ENCODE measurements at regions not wholly inside any gene's neighbourhood (a gene's known extent, or its start where the extent isn't known, plus 50 kb on each side); places are given as distances from the start of the nearest gene placed in this dataset.

DNA sequence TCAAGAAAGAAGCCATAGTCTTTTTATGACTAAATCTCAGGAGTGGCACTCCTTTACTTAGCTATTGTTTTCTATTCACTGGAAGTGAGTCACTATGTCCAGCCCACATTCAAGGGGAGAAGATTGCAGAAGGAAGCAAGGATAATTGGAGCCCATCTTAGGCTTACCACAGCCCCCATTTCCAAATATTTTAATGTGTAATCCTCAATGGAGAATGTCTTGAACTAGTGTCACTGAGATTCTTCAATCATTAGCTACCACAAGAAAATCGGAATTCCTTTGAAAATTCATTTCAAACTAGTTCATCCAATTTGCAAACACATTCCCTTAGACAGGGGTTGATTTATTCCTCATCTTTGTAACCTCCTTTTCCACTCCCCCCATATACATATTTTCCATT, 84.7 kb downstream of the DLEU7 start:
- no peak overlapping the region for H2AK5ac ChIP-seq (ENCODE audit: low read length)
- no peaks in the 10 kb centered on the region for H3K79me2 ChIP-seq (ENCODE audit: control insufficient read depth, insufficient read depth, low read length)
- H3K56ac ChIP-seq (ENCODE audit: low read length) = no peak overlapping the region
- no CpG with 5 or more reads among the region's 1 CpG for WGBS (ENCODE audit: extremely low coverage, insufficient coverage, low lambda C conversion rate)
- no peaks in the 10 kb centered on the region for H3K36me3 ChIP-seq (ENCODE audit: control insufficient read depth, insufficient read depth, low read length)
- H3K9ac ChIP-seq (ENCODE audit: low read length) = no peak overlapping the region
- H2BK5ac ChIP-seq (ENCODE audit: low read length) = no peak overlapping the region
- H3K4ac ChIP-seq (ENCODE audit: low read depth, low read length) = no peak overlapping the region
- no peak overlapping the region for H3K27ac ChIP-seq (ENCODE audit: low read depth, low read length)
- H2BK120ac ChIP-seq (ENCODE audit: low read depth, low read length) = no peak overlapping the region
- DNase-seq = no peak
- H4K5ac ChIP-seq (ENCODE audit: low read length) = no peak overlapping the region
- H3K4me1 ChIP-seq (ENCODE audit: control insufficient read depth, low read depth, low read length) = no peaks in the 10 kb centered on the region
- H3K4me3 ChIP-seq (ENCODE audit: low read length) = no peak overlapping the region
- no peaks in the 10 kb centered on the region for H3K79me1 ChIP-seq (ENCODE audit: low read length)
- no peak overlapping the region for H3K23ac ChIP-seq (ENCODE audit: low read length)
- no peak overlapping the region for H3K18ac ChIP-seq (ENCODE audit: low read length)
- H4K8ac ChIP-seq (ENCODE audit: low read depth, low read length) = no peak overlapping the region
- H3K4me2 ChIP-seq (ENCODE audit: low read length) = no peak overlapping the region
- H3K27me3 ChIP-seq (ENCODE audit: insufficient read depth, low read length, poor library complexity) = peaks cover 3% of the 10 kb centered on the region
- no peak overlapping the region for H2BK15ac ChIP-seq (replicated peaks; ENCODE audit: low read depth)

DNA sequence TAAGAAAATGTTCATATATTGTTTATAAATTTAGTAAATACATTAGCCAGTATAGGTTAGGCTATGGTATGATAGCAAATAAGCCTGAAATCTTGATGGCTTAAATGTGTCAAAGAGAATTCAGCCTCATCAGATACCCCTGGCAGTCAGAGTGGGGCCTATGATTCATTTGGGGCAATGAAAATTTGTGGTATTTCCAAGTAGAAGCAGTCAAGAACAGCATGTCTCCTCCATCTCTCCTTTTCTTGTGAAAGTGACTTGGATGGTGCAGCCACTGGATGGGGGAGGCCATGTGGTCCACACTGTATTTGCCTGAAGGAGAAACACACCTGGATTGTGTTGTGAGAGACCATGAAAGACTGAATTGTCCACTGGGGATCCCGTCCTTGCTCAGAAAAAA, 82.7 kb downstream of the DLEU7 start:
- H2BK15ac ChIP-seq (replicated peaks; ENCODE audit: low read depth) = no peak overlapping the region
- H3K18ac ChIP-seq (ENCODE audit: low read length) = no peak overlapping the region
- H2AK5ac ChIP-seq (ENCODE audit: low read length) = no peak overlapping the region
- peaks cover 3% of the 10 kb centered on the region for H3K27me3 ChIP-seq (ENCODE audit: insufficient read depth, low read length, poor library complexity)
- H3K9ac ChIP-seq (ENCODE audit: low read length) = no peak overlapping the region
- H3K36me3 ChIP-seq (ENCODE audit: control insufficient read depth, insufficient read depth, low read length) = no peaks in the 10 kb centered on the region
- no peak overlapping the region for H3K56ac ChIP-seq (ENCODE audit: low read length)
- no peak overlapping the region for H4K8ac ChIP-seq (ENCODE audit: low read depth, low read length)
- no peak for DNase-seq
- no peaks in the 10 kb centered on the region for H3K79me1 ChIP-seq (ENCODE audit: low read length)
- no peaks in the 10 kb centered on the region for H3K4me1 ChIP-seq (ENCODE audit: control insufficient read depth, low read depth, low read length)
- H3K27ac ChIP-seq (ENCODE audit: low read depth, low read length) = no peak overlapping the region
- no peak overlapping the region for H3K4me3 ChIP-seq (ENCODE audit: low read length)
- H2BK120ac ChIP-seq (ENCODE audit: low read depth, low read length) = no peak overlapping the region
- H3K4ac ChIP-seq (ENCODE audit: low read depth, low read length) = no peak overlapping the region
- no peak overlapping the region for H4K5ac ChIP-seq (ENCODE audit: low read length)
- no peak overlapping the region for H3K23ac ChIP-seq (ENCODE audit: low read length)
- no peak overlapping the region for H3K4me2 ChIP-seq (ENCODE audit: low read length)
- WGBS (ENCODE audit: extremely low coverage, insufficient coverage, low lambda C conversion rate) = no CpG with 5 or more reads among the region's 1 CpG
- no peaks in the 10 kb centered on the region for H3K79me2 ChIP-seq (ENCODE audit: control insufficient read depth, insufficient read depth, low read length)
- H2BK5ac ChIP-seq (ENCODE audit: low read length) = no peak overlapping the region

DNA sequence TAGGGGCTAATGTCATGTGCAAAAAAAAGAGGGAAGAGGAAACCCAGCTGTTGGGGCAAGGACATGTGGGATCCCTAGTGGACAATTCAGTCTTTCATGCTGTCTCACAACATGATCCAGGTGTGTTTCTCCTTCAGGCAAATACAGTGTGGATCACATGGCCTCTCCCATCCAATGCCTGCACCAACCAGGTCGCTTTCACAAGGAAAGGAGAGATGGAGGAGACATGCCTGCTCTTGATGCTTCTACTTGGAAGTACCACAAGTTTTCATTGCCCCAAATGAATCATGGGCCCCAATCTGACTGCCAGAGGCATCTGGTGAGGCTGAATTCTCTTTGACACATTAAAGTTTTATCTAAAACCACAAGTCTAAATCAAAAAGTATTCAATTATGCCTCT, 82.1 kb downstream of the DLEU7 start:
- no peak overlapping the region for H4K8ac ChIP-seq (ENCODE audit: low read depth, low read length)
- H2BK5ac ChIP-seq (ENCODE audit: low read length) = no peak overlapping the region
- H3K27ac ChIP-seq (ENCODE audit: low read depth, low read length) = no peak overlapping the region
- no peak overlapping the region for H3K4me3 ChIP-seq (ENCODE audit: low read length)
- H3K27me3 ChIP-seq (ENCODE audit: insufficient read depth, low read length, poor library complexity) = peaks cover 3% of the 10 kb centered on the region
- no peak overlapping the region for H2BK120ac ChIP-seq (ENCODE audit: low read depth, low read length)
- no peak overlapping the region for H3K56ac ChIP-seq (ENCODE audit: low read length)
- H3K9ac ChIP-seq (ENCODE audit: low read length) = no peak overlapping the region
- DNase-seq = no peak
- no peak overlapping the region for H3K4ac ChIP-seq (ENCODE audit: low read depth, low read length)
- no peak overlapping the region for H2BK15ac ChIP-seq (replicated peaks; ENCODE audit: low read depth)
- no peak overlapping the region for H2AK5ac ChIP-seq (ENCODE audit: low read length)
- no peaks in the 10 kb centered on the region for H3K79me1 ChIP-seq (ENCODE audit: low read length)
- H3K79me2 ChIP-seq (ENCODE audit: control insufficient read depth, insufficient read depth, low read length) = no peaks in the 10 kb centered on the region
- no peak overlapping the region for H3K4me2 ChIP-seq (ENCODE audit: low read length)
- no CpG with 5 or more reads among the region's 1 CpG for WGBS (ENCODE audit: extremely low coverage, insufficient coverage, low lambda C conversion rate)
- no peaks in the 10 kb centered on the region for H3K36me3 ChIP-seq (ENCODE audit: control insufficient read depth, insufficient read depth, low read length)
- no peak overlapping the region for H4K5ac ChIP-seq (ENCODE audit: low read length)
- H3K23ac ChIP-seq (ENCODE audit: low read length) = no peak overlapping the region
- H3K18ac ChIP-seq (ENCODE audit: low read length) = no peak overlapping the region
- H3K4me1 ChIP-seq (ENCODE audit: control insufficient read depth, low read depth, low read length) = no peaks in the 10 kb centered on the region

DNA sequence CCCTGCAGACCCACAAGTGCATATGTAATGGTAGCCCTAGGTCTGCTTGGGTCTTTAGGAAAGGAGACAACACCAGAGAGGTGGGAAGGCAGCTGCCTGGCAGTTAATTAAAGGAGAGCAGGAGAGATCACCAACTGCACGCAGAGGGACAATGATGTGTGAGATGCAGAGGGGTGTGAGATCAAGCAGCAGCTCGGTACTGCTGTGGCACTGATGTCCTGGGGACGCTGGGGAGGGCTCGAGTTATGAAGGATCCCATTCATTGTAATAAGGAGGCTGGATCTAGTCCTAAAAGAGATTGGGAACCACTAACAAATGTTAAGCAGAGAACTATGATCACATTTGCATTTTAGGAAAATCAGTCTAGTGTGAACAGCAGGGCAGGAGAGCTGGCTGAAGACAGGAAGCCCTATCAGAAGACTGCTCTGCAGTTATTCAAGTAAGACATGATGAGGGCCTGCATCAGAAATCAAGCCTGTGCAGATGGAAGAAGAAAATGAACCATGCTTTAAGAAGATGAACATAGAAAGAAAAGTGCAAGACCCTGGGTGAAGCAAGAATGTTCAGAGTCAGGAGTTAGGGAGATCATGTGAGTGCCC, 80.4 kb downstream of the DLEU7 start:
- no peaks in the 10 kb centered on the region for H3K36me3 ChIP-seq (ENCODE audit: control insufficient read depth, insufficient read depth, low read length)
- H2AK5ac ChIP-seq (ENCODE audit: low read length) = no peak overlapping the region
- no peak overlapping the region for H3K18ac ChIP-seq (ENCODE audit: low read length)
- no peak overlapping the region for H3K23ac ChIP-seq (ENCODE audit: low read length)
- no peak overlapping the region for H4K8ac ChIP-seq (ENCODE audit: low read depth, low read length)
- no peak overlapping the region for H3K4me2 ChIP-seq (ENCODE audit: low read length)
- H3K79me1 ChIP-seq (ENCODE audit: low read length) = no peaks in the 10 kb centered on the region
- no peaks in the 10 kb centered on the region for H3K79me2 ChIP-seq (ENCODE audit: control insufficient read depth, insufficient read depth, low read length)
- no peak overlapping the region for H2BK5ac ChIP-seq (ENCODE audit: low read length)
- peaks cover 3% of the 10 kb centered on the region for H3K27me3 ChIP-seq (ENCODE audit: insufficient read depth, low read length, poor library complexity)
- H2BK120ac ChIP-seq (ENCODE audit: low read depth, low read length) = no peak overlapping the region
- H4K5ac ChIP-seq (ENCODE audit: low read length) = no peak overlapping the region
- H3K4me1 ChIP-seq (ENCODE audit: control insufficient read depth, low read depth, low read length) = no peaks in the 10 kb centered on the region
- no peak overlapping the region for H3K27ac ChIP-seq (ENCODE audit: low read depth, low read length)
- H3K56ac ChIP-seq (ENCODE audit: low read length) = no peak overlapping the region
- H3K9ac ChIP-seq (ENCODE audit: low read length) = no peak overlapping the region
- no peak overlapping the region for H3K4me3 ChIP-seq (ENCODE audit: low read length)
- DNase-seq = peak; percentile 36
- WGBS (ENCODE audit: extremely low coverage, insufficient coverage, low lambda C conversion rate) = no CpG with 5 or more reads among the region's 4 CpGs
- H3K4ac ChIP-seq (ENCODE audit: low read depth, low read length) = no peak overlapping the region
- no peak overlapping the region for H2BK15ac ChIP-seq (replicated peaks; ENCODE audit: low read depth)

DNA sequence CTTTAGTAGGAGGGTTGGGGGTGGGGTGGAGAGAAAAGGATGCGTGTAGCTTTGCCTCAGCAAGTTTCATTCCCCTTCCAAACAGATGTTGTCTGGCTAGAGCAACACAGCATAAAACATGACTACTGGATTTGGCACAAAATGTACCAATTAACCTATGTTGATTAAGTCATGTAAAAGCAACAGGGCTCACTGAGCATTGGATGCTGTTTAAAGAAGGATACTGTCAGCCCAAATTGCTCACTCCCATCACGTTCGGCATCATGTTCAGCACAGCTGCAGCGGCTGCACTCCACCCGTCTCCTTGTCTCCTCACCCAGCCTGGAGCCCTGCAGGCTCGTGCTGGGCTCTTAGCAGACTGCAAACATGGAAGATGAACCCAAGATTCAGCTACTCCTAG, 77.5 kb downstream of the DLEU7 start:
- Histone ChIP-seq H3K4me2 (ENCODE audit: low read length) (no peak overlapping the region), H3K23ac (ENCODE audit: low read length) (no peak overlapping the region), H3K79me1 (ENCODE audit: low read length) (no peaks in the 10 kb centered on the region), H3K9ac (ENCODE audit: low read length) (no peak overlapping the region), H2AK5ac (ENCODE audit: low read length) (no peak overlapping the region), H2BK15ac (replicated peaks; ENCODE audit: low read depth) (no peak overlapping the region), H2BK120ac (ENCODE audit: low read depth, low read length) (no peak overlapping the region), H3K36me3 (ENCODE audit: control insufficient read depth, insufficient read depth, low read length) (no peaks in the 10 kb centered on the region), H4K5ac (ENCODE audit: low read length) (no peak overlapping the region), H3K27ac (ENCODE audit: low read depth, low read length) (no peak overlapping the region), H4K8ac (ENCODE audit: low read depth, low read length) (no peak overlapping the region), H3K79me2 (ENCODE audit: control insufficient read depth, insufficient read depth, low read length) (no peaks in the 10 kb centered on the region), H3K27me3 (ENCODE audit: insufficient read depth, low read length, poor library complexity) (no peaks in the 10 kb centered on the region), H2BK5ac (ENCODE audit: low read length) (no peak overlapping the region), H3K4ac (ENCODE audit: low read depth, low read length) (no peak overlapping the region), H3K18ac (ENCODE audit: low read length) (no peak overlapping the region), H3K4me3 (ENCODE audit: low read length) (no peak overlapping the region), H3K4me1 (ENCODE audit: control insufficient read depth, low read depth, low read length) (no peaks in the 10 kb centered on the region), H3K56ac (ENCODE audit: low read length) (no peak overlapping the region)
- WGBS (ENCODE audit: extremely low coverage, insufficient coverage, low lambda C conversion rate) = no CpG with 5 or more reads among the region's 6 CpGs
- DNase-seq = no peak

DNA sequence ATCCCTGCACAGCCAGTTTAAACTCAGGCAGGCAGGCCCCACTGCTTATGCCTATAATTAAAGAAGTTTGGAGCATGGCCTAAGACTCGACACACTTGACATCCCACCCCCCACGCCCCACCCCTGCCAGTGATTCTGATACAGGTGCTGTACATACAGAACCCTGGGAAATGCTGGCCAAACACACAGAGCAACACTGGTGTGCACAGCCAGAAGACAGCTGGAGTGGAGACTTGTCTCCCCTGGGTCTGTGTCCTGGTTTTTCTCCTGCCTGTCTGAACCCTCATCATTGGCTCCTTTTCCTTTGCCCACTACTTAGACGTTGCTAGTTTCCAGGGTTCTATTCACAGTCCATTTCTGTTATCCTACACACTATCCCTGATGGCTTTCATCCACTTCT, 76.8 kb downstream of the DLEU7 start:
- no peak overlapping the region for H3K4ac ChIP-seq (ENCODE audit: low read depth, low read length)
- H3K4me3 ChIP-seq (ENCODE audit: low read length) = no peak overlapping the region
- H3K36me3 ChIP-seq (ENCODE audit: control insufficient read depth, insufficient read depth, low read length) = no peaks in the 10 kb centered on the region
- H2BK120ac ChIP-seq (ENCODE audit: low read depth, low read length) = no peak overlapping the region
- H3K9ac ChIP-seq (ENCODE audit: low read length) = no peak overlapping the region
- no peaks in the 10 kb centered on the region for H3K79me2 ChIP-seq (ENCODE audit: control insufficient read depth, insufficient read depth, low read length)
- no CpG with 5 or more reads among the region's 3 CpGs for WGBS (ENCODE audit: extremely low coverage, insufficient coverage, low lambda C conversion rate)
- no peak overlapping the region for H2AK5ac ChIP-seq (ENCODE audit: low read length)
- H3K4me1 ChIP-seq (ENCODE audit: control insufficient read depth, low read depth, low read length) = no peaks in the 10 kb centered on the region
- no peak overlapping the region for H3K23ac ChIP-seq (ENCODE audit: low read length)
- H3K4me2 ChIP-seq (ENCODE audit: low read length) = no peak overlapping the region
- no peak overlapping the region for H2BK5ac ChIP-seq (ENCODE audit: low read length)
- no peak overlapping the region for H3K27ac ChIP-seq (ENCODE audit: low read depth, low read length)
- H3K27me3 ChIP-seq (ENCODE audit: insufficient read depth, low read length, poor library complexity) = no peaks in the 10 kb centered on the region
- no peak overlapping the region for H4K8ac ChIP-seq (ENCODE audit: low read depth, low read length)
- H3K18ac ChIP-seq (ENCODE audit: low read length) = no peak overlapping the region
- no peak overlapping the region for H4K5ac ChIP-seq (ENCODE audit: low read length)
- no peak overlapping the region for H2BK15ac ChIP-seq (replicated peaks; ENCODE audit: low read depth)
- no peak overlapping the region for H3K56ac ChIP-seq (ENCODE audit: low read length)
- H3K79me1 ChIP-seq (ENCODE audit: low read length) = no peaks in the 10 kb centered on the region
- DNase-seq = no peak
